HepG2 (cell line): ENCODE measurements at regions not wholly inside any gene's neighbourhood (a gene's known extent, or its start where the extent isn't known, plus 50 kb on each side); places are given as distances from the start of the nearest gene placed in this dataset.

Source experiments
- ATAC-seq: fragments of 200-7000 bp; cut with Tn5 transposase; 3 replicates; pipeline ENCODE4 v1.9.1; 2020; ENCODE audit warnings: mild to moderate bottlenecking, moderate library complexity
- BruUV-seq: library from RNA; stranded (reverse); fragments of 400-500 nt; replicated peaks from 2 replicates; lab custom pipeline; 2021; lab: Mats Ljungman, UMichigan
- CTCF ChIA-PET: fragments of 300-600 bp; formaldehyde crosslinking; extraction: SDS; loops from one replicate; lab custom pipeline; 2021; ENCODE audit warnings: low total read pairs, inconsistent platforms, low intra/inter-chr PET ratio; lab: Yijun Ruan, JAX
- POLR2A ChIA-PET: fragments of 350-600 bp; sonication (Branson Sonifier 250); formaldehyde crosslinking; loops from one replicate; lab custom pipeline; 2020; ENCODE audit warnings: antibody characterized with exemption, inconsistent platforms; lab: Yijun Ruan, JAX
- DNase-seq: peaks from one replicate; pipeline ENCODE4 v3.0.0-alpha.2; 2015; ENCODE audit warnings: low spot score
- FAIRE-seq: peaks from 3 replicates; lab custom pipeline; 2011; peaks lifted over from hg19 to GRCh38; lab: Jason Lieb, UNC
- H2AFZ ChIP-seq: one replicate; pipeline ENCODE4 v1.6.1; 2011; ENCODE audit warnings: low read length, inconsistent platforms
- H3K27ac ChIP-seq: fragments of 300-600 bp; 3 replicates; pipeline ENCODE4 v1.8.0; 2011; ENCODE audit warnings: mixed run types, mild to moderate bottlenecking, mixed read lengths, low read length, inconsistent platforms; ENCODE audit not compliant: insufficient read depth; ENCODE audit errors: extremely low read length
- H3K27me3 ChIP-seq, 2 experiments: fragments of 200-600 bp in 1 of 2; 2 replicates in 1 of 2; 3 replicates in 1 of 2; pipeline versions ENCODE4 v1.6.0 to v1.8.0; 2011; ENCODE audit warnings: low read length in 2 of 2, mild to moderate bottlenecking in 2 of 2, moderate library complexity in 2 of 2, inconsistent platforms in 1 of 2; ENCODE audit not compliant: insufficient read depth in 2 of 2, control insufficient read depth in 1 of 2
- H3K36me3 ChIP-seq, 2 experiments: fragments of 200-600 bp in 1 of 2; replicated peaks in 1 of 2; 2 replicates in 1 of 2; 3 replicates in 1 of 2; pipeline versions ENCODE4 v1.5.1 to v1.8.0; 2011; ENCODE audit warnings: low read length in 2 of 2, inconsistent platforms in 1 of 2; ENCODE audit not compliant: insufficient read depth in 2 of 2, control insufficient read depth in 1 of 2
- H3K4me1 ChIP-seq: 2 replicates; pipeline ENCODE4 v1.5.1; 2012; ENCODE audit warnings: low read length, inconsistent platforms; ENCODE audit not compliant: insufficient read depth
- H3K4me2 ChIP-seq: 2 replicates; pipeline ENCODE4 v1.6.0; 2011; ENCODE audit warnings: low read depth, low read length, inconsistent platforms
- H3K4me3 ChIP-seq, 3 experiments: fragments of 200-600 bp in 1 of 3; sonication (generic), shearing (Covaris generic) in 1 of 3; replicated peaks in 1 of 3; 2 replicates each; pipeline ENCODE4 v1.5.1; 2011 to 2016; ENCODE audit warnings: low read length in 3 of 3, inconsistent platforms in 2 of 3, low read depth in 2 of 3, mild to moderate bottlenecking in 2 of 3, control low read depth in 1 of 3, mixed read lengths in 1 of 3; ENCODE audit not compliant: insufficient read depth in 1 of 3
- H3K79me2 ChIP-seq: one replicate; pipeline ENCODE4 v1.6.1; 2011; ENCODE audit warnings: low read length, inconsistent platforms; ENCODE audit not compliant: insufficient read depth
- H3K9ac ChIP-seq: 2 replicates; pipeline ENCODE4 v1.6.0; 2011; ENCODE audit warnings: mild to moderate bottlenecking, low read depth, low read length, inconsistent platforms; ENCODE audit not compliant: insufficient read depth
- H3K9me3 ChIP-seq: 2 replicates; pipeline ENCODE4 v1.5.1; 2012; ENCODE audit warnings: mild to moderate bottlenecking, low read length
- H4K20me1 ChIP-seq: 2 replicates; pipeline ENCODE4 v1.6.0; 2011; ENCODE audit warnings: inconsistent platforms, mild to moderate bottlenecking, low read length, moderate library complexity; ENCODE audit not compliant: insufficient read depth
- HNRNPH1 ChIP-seq: fragments of 200-400 bp; formaldehyde crosslinking; optimal IDR thresholded peaks from 2 replicates; pipeline ENCODE3; 2017; ENCODE audit warnings: mild to moderate bottlenecking, low read depth, low read length
- HOXA5 ChIP-seq: sonication (generic); formaldehyde crosslinking; IDR thresholded peaks from 2 replicates; pipeline ENCODE4 v1.4.0; 2020; ENCODE audit warnings: missing genetic modification reagents
- RFX3 ChIP-seq: IDR thresholded peaks from 2 replicates; pipeline ENCODE4 v1.6.1; 2016; ENCODE audit warnings: missing biosample characterization, missing genetic modification reagents
- SAP130 ChIP-seq: IDR thresholded peaks from 2 replicates; pipeline ENCODE4 v1.6.1; 2016; ENCODE audit warnings: low read depth
- SIX4 ChIP-seq: sonication (generic); formaldehyde crosslinking; IDR thresholded peaks from 2 replicates; pipeline ENCODE4 v1.4.0; 2020; ENCODE audit warnings: missing genetic modification reagents
- STAT5B ChIP-seq: sonication (generic); formaldehyde crosslinking; IDR thresholded peaks from 2 replicates; pipeline ENCODE4 v1.4.0; 2020; ENCODE audit warnings: missing genetic modification reagents
- TOPORS ChIP-seq: sonication (generic); formaldehyde crosslinking; IDR thresholded peaks from 2 replicates; pipeline ENCODE4 v1.8.0; 2023; ENCODE audit warnings: mild to moderate bottlenecking, missing genetic modification reagents
- ZBTB7B ChIP-seq: sonication (generic); formaldehyde crosslinking; IDR thresholded peaks from 2 replicates; pipeline ENCODE4 v1.4.0; 2020; ENCODE audit warnings: missing genetic modification reagents
- ZFP41 ChIP-seq: sonication (generic); formaldehyde crosslinking; IDR thresholded peaks from 2 replicates; pipeline ENCODE4 v1.4.0; 2020; ENCODE audit warnings: mild to moderate bottlenecking, missing genetic modification reagents, borderline replicate concordance
- ZHX1 ChIP-seq: sonication (generic); formaldehyde crosslinking; IDR thresholded peaks from 2 replicates; pipeline ENCODE4 v1.8.1; 2022; ENCODE audit warnings: low read depth, mild to moderate bottlenecking, missing genetic modification reagents
- ZNF225 ChIP-seq: sonication (generic); formaldehyde crosslinking; IDR thresholded peaks from 2 replicates; pipeline ENCODE4 v1.4.0; 2020; ENCODE audit warnings: mild to moderate bottlenecking, missing genetic modification reagents
- ZNF24 ChIP-seq: fragments of 450-650 bp; IDR thresholded peaks from 2 replicates; pipeline ENCODE4 v1.6.1; 2017; ENCODE audit warnings: antibody characterized with exemption, mild to moderate bottlenecking
- ZNF788 ChIP-seq: sonication (generic); formaldehyde crosslinking; IDR thresholded peaks from 2 replicates; pipeline ENCODE4 v1.5.0; 2020; ENCODE audit warnings: mild to moderate bottlenecking, missing genetic modification reagents, borderline replicate concordance
- ZNF800 ChIP-seq: sonication (generic); formaldehyde crosslinking; IDR thresholded peaks from 2 replicates; pipeline ENCODE4 v1.4.0; 2020; ENCODE audit warnings: missing genetic modification reagents
- WGBS: methylation state at CpG from one replicate; pipeline ENCODE4 v1.1.6; 2017; ENCODE audit warnings: low lambda C conversion rate; 5-methylcytosine and 5-hydroxymethylcytosine counted together
- in situ Hi-C: cut with HindIII; loops from 2 replicates; pipeline ENCODE4 v1.10.0; 2017; ENCODE audit warnings: low pct_unique_long_range_greater_than_20kb; ENCODE audit not compliant: extremely low pct_ligation_motif_present
- intact Hi-C: fragments of 100-400 bp; cut with micrococcal nuclease; formaldehyde crosslinking; loops from one replicate; pipeline ENCODE4 v1.10.0; 2022; ENCODE audit not compliant: unreplicated experiment
- TF ChIP-seq, protein P1 (sequence below): sonication (generic); formaldehyde crosslinking; conservative IDR thresholded peaks from 2 replicates; pipeline ENCODE4 v1.4.0; 2020; ENCODE audit warnings: missing genetic modification reagents
- TF ChIP-seq, protein P2 (sequence below): sonication (generic); formaldehyde crosslinking; IDR thresholded peaks from 2 replicates; pipeline ENCODE4 v1.8.1; 2023; ENCODE audit warnings: mild to moderate bottlenecking, missing genetic modification reagents, borderline replicate concordance

DNA sequence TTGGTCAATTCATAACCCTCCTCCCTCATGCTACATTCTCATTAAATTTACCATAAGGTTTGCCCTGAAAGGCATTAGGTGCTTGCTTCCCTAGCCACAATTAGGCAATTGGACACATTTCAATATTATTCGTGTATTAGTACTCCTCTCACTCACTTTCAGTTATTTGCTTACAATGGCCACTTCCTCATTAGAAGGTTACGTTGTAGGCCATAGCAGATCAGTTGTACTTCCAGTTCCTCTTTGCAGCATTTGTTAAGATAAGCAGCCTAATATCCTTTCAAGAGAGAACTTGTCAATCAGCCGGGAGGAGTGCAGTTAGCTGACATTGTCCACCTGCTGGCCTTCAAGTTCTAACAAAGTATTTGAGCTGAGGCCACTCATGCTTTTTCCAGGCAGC, 1017.2 kb downstream of the PCDH7 start:
- ATAC-seq: no peak
- FAIRE-seq: no peak
- Histone ChIP-seq H2AFZ (no peak overlapping the region), H3K36me3 (no peaks in the 10 kb centered on the region), H3K9ac (no peak overlapping the region), H3K4me1 (no peaks in the 10 kb centered on the region), H3K9me3 (peaks cover 18% of the 10 kb centered on the region), H3K27me3 (no peaks in the 10 kb centered on the region), H3K4me2 (no peak overlapping the region), H4K20me1 (no peaks in the 10 kb centered on the region), H3K4me3 (no peak overlapping the region), H3K27ac (no peak overlapping the region), H3K79me2 (no peaks in the 10 kb centered on the region)
- ChIA-PET CTCF (no interaction called here), POLR2A (no interaction called here)
- TF ChIP-seq ZNF225 (CRISPR knock-in tag) (no peak), ZHX1 (no peak), ZNF800 (CRISPR knock-in tag) (no peak), ZNF24 (no peak), ZFP41 (no peak), TOPORS (CRISPR knock-in tag) (no peak), STAT5B (CRISPR knock-in tag) (no peak), RFX3 (CRISPR knock-in tag) (no peak), HNRNPH1 (no peak), SIX4 (no peak), ZNF788 (no peak), HOXA5 (CRISPR knock-in tag) (no peak), ZBTB7B (CRISPR knock-in tag) (no peak), SAP130 (CRISPR knock-in tag) (no peak)
- TF ChIP-seq, protein P1, sequence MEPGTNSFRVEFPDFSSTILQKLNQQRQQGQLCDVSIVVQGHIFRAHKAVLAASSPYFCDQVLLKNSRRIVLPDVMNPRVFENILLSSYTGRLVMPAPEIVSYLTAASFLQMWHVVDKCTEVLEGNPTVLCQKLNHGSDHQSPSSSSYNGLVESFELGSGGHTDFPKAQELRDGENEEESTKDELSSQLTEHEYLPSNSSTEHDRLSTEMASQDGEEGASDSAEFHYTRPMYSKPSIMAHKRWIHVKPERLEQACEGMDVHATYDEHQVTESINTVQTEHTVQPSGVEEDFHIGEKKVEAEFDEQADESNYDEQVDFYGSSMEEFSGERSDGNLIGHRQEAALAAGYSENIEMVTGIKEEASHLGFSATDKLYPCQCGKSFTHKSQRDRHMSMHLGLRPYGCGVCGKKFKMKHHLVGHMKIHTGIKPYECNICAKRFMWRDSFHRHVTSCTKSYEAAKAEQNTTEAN (CRISPR knock-in tag): no peak
- TF ChIP-seq, protein P2, sequence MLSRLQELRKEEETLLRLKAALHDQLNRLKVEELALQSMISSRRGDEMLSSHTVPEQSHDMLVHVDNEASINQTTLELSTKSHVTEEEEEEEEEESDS: no peak
- in situ Hi-C loops (no loop called here), intact Hi-C loops (no loop called here)
- WGBS: 14% methylated on average over 3 of the region's 3 CpGs
- DNase-seq: no peak
- BruUV-seq: no TSS peak
